GM18873 (cell line): ENCODE measurements at regions not wholly inside any gene's neighbourhood (a gene's known extent, or its start where the extent isn't known, plus 50 kb on each side); places are given as distances from the start of the nearest gene placed in this dataset.

ENCODE experiments used
- ATAC-seq: cut with Tn5 transposase; IDR thresholded peaks from one replicate; pipeline ENCODE4 v1.9.1; 2021; ENCODE audit warnings: mild to moderate bottlenecking, moderate library complexity, moderate number of reproducible peaks; ENCODE audit not compliant: unreplicated experiment, low FRiP score

GRCh38 chr11:130815956-130816355 lies 100.3 kb downstream of the SNX19 start:
- no peak for ATAC-seq

- ATAC-seq: no peak
Measured at GRCh38 chr11:130816546-130817329, 99.5 kb downstream of the SNX19 start.

GRCh38 chr11:130817330-130817944 lies 98.8 kb downstream of the SNX19 start:
- no peak for ATAC-seq

GRCh38 chr11:130819625-130820024 lies 96.7 kb downstream of the SNX19 start:
- ATAC-seq: no peak
